H9 (cell line): ENCODE measurements at regions not wholly inside any gene's neighbourhood (a gene's known extent, or its start where the extent isn't known, plus 50 kb on each side); places are given as distances from the start of the nearest gene placed in this dataset.

Experiments
- DNase-seq: peaks from one replicate; pipeline ENCODE4 v3.0.0-alpha.2; 2017
- H2AFZ ChIP-seq: one replicate; pipeline ENCODE4 v1.6.1; 2013; ENCODE audit warnings: mild to moderate bottlenecking, low read length, control low read depth, moderate library complexity
- H2AK5ac ChIP-seq: 2 replicates; pipeline ENCODE4 v1.6.1; 2013; ENCODE audit warnings: low read length, control low read depth, mixed read lengths; ENCODE audit not compliant: insufficient read length
- H2BK120ac ChIP-seq: one replicate; pipeline ENCODE4 v1.6.1; 2013; ENCODE audit warnings: low read depth, mild to moderate bottlenecking, low read length, control low read depth, inconsistent platforms; ENCODE audit not compliant: poor library complexity, severe bottlenecking
- H2BK12ac ChIP-seq: 2 replicates; pipeline ENCODE4 v1.6.1; 2013; ENCODE audit warnings: low read length, control low read depth, mixed read lengths, low read depth; ENCODE audit not compliant: insufficient read length
- H2BK15ac ChIP-seq: 2 replicates; pipeline ENCODE4 v1.6.1; 2013; ENCODE audit warnings: low read depth, low read length, control low read depth
- H2BK20ac ChIP-seq: one replicate; pipeline ENCODE4 v1.6.1; 2013; ENCODE audit warnings: low read depth, mild to moderate bottlenecking, low read length, control low read depth, inconsistent platforms; ENCODE audit not compliant: poor library complexity, severe bottlenecking
- H2BK5ac ChIP-seq: 2 replicates; pipeline ENCODE4 v1.6.1; 2013; ENCODE audit warnings: low read length, control low read depth, mixed read lengths; ENCODE audit not compliant: insufficient read length
- H3K14ac ChIP-seq: 2 replicates; pipeline ENCODE4 v1.6.1; 2013; ENCODE audit warnings: low read length, control low read depth; ENCODE audit not compliant: insufficient read depth
- H3K18ac ChIP-seq: 2 replicates; pipeline ENCODE4 v1.6.1; 2013; ENCODE audit warnings: low read depth, mild to moderate bottlenecking, mixed read lengths, low read length, control low read depth; ENCODE audit not compliant: insufficient read length
- H3K23ac ChIP-seq: 2 replicates; pipeline ENCODE4 v1.6.1; 2013; ENCODE audit warnings: low read length, control low read depth, mixed read lengths, low read depth; ENCODE audit not compliant: insufficient read length
- H3K23me2 ChIP-seq: 2 replicates; pipeline ENCODE4 v1.6.1; 2013; ENCODE audit warnings: low read depth, mild to moderate bottlenecking, mixed read lengths, low read length, control low read depth; ENCODE audit not compliant: insufficient read length, poor library complexity, severe bottlenecking
- H3K27ac ChIP-seq: 2 replicates; pipeline ENCODE4 v1.5.1; 2013; ENCODE audit warnings: low read length, control low read depth, mixed read lengths, low read depth; ENCODE audit not compliant: insufficient read length
- H3K27me3 ChIP-seq: 2 replicates; pipeline ENCODE4 v1.6.1; 2013; ENCODE audit warnings: low read length, control low read depth, inconsistent platforms; ENCODE audit not compliant: insufficient read depth
- H3K4ac ChIP-seq: 2 replicates; pipeline ENCODE4 v1.6.1; 2013; ENCODE audit warnings: low read depth, mild to moderate bottlenecking, control low read depth, inconsistent platforms, low read length, moderate library complexity
- H3K4me1 ChIP-seq: 2 replicates; pipeline ENCODE4 v1.6.1; 2013; ENCODE audit warnings: low read length, control low read depth, inconsistent platforms; ENCODE audit not compliant: insufficient read depth
- H3K4me2 ChIP-seq: 2 replicates; pipeline ENCODE4 v1.6.1; 2013; ENCODE audit warnings: low read length, control low read depth, mixed read lengths; ENCODE audit not compliant: insufficient read length, insufficient read depth
- H3K56ac ChIP-seq: 2 replicates; pipeline ENCODE4 v1.6.1; 2013; ENCODE audit warnings: low read depth, mild to moderate bottlenecking, mixed read lengths, low read length, control low read depth; ENCODE audit not compliant: insufficient read length
- H3K79me1 ChIP-seq: 2 replicates; pipeline ENCODE4 v1.6.1; 2013; ENCODE audit warnings: low read depth, mild to moderate bottlenecking, moderate library complexity, low read length, control low read depth, inconsistent platforms; ENCODE audit not compliant: insufficient read depth, poor library complexity, severe bottlenecking
- H3K79me2 ChIP-seq: 2 replicates; pipeline ENCODE4 v1.6.1; 2013; ENCODE audit warnings: low read length, control low read depth, inconsistent platforms; ENCODE audit not compliant: insufficient read depth
- H3K9ac ChIP-seq: 2 replicates; pipeline ENCODE4 v1.6.1; 2013; ENCODE audit warnings: low read length, control low read depth, mixed read lengths; ENCODE audit not compliant: insufficient read length; ENCODE audit errors: extremely low read depth
- H3K9me3 ChIP-seq: one replicate; pipeline ENCODE4 v1.6.1; 2013; ENCODE audit warnings: low read depth, low read length, inconsistent platforms; ENCODE audit not compliant: control insufficient read depth
- H3T11ph ChIP-seq: one replicate; pipeline ENCODE4 v1.6.1; 2013; ENCODE audit warnings: mild to moderate bottlenecking, low read length, control low read depth, inconsistent platforms
- H4K20me1 ChIP-seq: one replicate; pipeline ENCODE4 v1.6.1; 2013; ENCODE audit not compliant: control insufficient read depth, insufficient read length, insufficient read depth
- H4K5ac ChIP-seq: 2 replicates; pipeline ENCODE4 v1.6.1; 2013; ENCODE audit warnings: low read depth, mild to moderate bottlenecking, mixed read lengths, low read length, control low read depth; ENCODE audit not compliant: insufficient read length
- H4K8ac ChIP-seq: replicated peaks from 2 replicates; pipeline ENCODE4 v1.6.1; 2013; ENCODE audit warnings: low read length, control low read depth, mixed read lengths, low read depth; ENCODE audit not compliant: insufficient read length
- H4K91ac ChIP-seq: 2 replicates; pipeline ENCODE4 v1.6.1; 2013; ENCODE audit warnings: low read depth, mild to moderate bottlenecking, moderate library complexity, mixed read lengths, low read length, control low read depth; ENCODE audit not compliant: insufficient read length
- H3K27ac Mint-ChIP-seq, 3 experiments: 2 replicates in 2 of 3; 3 replicates in 1 of 3; pipeline ENCODE4 v1.8.0; 2020 to 2021; ENCODE audit warnings: mixed read lengths in 3 of 3, mild to moderate bottlenecking in 1 of 3, moderate library complexity in 1 of 3
- H3K27me3 Mint-ChIP-seq: 2 replicates; pipeline ENCODE4 v1.8.0; 2021; ENCODE audit warnings: low read depth, mild to moderate bottlenecking, moderate library complexity, mixed read lengths
- H3K36me3 Mint-ChIP-seq, 3 experiments: 2 replicates in 2 of 3; 3 replicates in 1 of 3; pipeline ENCODE4 v1.8.0; 2020 to 2021; ENCODE audit warnings: low read depth in 3 of 3, mixed read lengths in 3 of 3; ENCODE audit not compliant: insufficient read depth in 1 of 3
- H3K4me1 Mint-ChIP-seq, 2 experiments: 2 replicates each; pipeline ENCODE4 v1.8.0; 2020; ENCODE audit warnings: mixed read lengths in 2 of 2
- H3K4me3 Mint-ChIP-seq, 2 experiments: 2 replicates in 1 of 2; 3 replicates in 1 of 2; pipeline ENCODE4 v1.8.0; 2020 to 2021; ENCODE audit warnings: mild to moderate bottlenecking in 2 of 2, mixed read lengths in 2 of 2, moderate library complexity in 1 of 2
- H3K9me3 Mint-ChIP-seq, 2 experiments: 2 replicates in 1 of 2; 3 replicates in 1 of 2; pipeline ENCODE4 v1.8.0; 2020; ENCODE audit warnings: mild to moderate bottlenecking in 2 of 2, mixed read lengths in 2 of 2, moderate library complexity in 1 of 2
- WGBS: extraction: QIAGEN DNeasy Blood & Tissue Kit; methylation state at CpG from one replicate; pipeline ENCODE4 v1.1.7; 2013; ENCODE audit warnings: missing lambda C conversion rate, low lambda C conversion rate, mixed read lengths; ENCODE audit not compliant: insufficient read length; ENCODE audit errors: extremely low coverage; 5-methylcytosine and 5-hydroxymethylcytosine counted together
- TF ChIP-seq, protein P1 (sequence below): fragments of 200-600 bp; sonication (generic); conservative IDR thresholded peaks from 3 replicates; pipeline ENCODE4 v1.8.0; 2021; ENCODE audit warnings: antibody characterized with exemption, mild to moderate bottlenecking

DNA sequence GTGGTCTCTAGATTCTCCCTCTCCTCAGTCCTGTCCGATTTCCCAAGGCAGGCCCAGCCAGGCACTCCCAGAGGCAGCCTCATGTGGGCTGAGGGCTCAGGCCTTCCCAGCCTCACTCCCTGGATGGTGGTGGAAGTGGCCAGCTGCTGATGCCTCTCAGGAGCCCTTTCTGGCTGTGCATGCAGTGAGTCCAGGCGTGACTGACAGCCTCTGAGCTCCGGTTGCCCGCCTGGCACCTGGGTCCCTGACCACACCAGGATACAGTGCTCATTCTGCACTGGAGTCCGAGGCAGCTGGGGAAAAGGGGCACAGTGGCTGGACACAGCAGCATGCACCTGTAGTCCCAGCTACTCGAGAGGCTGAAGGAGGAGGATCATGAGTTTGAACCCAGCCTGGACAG, 132.6 kb downstream of the CUL2 start:
- TF ChIP-seq, protein P1, sequence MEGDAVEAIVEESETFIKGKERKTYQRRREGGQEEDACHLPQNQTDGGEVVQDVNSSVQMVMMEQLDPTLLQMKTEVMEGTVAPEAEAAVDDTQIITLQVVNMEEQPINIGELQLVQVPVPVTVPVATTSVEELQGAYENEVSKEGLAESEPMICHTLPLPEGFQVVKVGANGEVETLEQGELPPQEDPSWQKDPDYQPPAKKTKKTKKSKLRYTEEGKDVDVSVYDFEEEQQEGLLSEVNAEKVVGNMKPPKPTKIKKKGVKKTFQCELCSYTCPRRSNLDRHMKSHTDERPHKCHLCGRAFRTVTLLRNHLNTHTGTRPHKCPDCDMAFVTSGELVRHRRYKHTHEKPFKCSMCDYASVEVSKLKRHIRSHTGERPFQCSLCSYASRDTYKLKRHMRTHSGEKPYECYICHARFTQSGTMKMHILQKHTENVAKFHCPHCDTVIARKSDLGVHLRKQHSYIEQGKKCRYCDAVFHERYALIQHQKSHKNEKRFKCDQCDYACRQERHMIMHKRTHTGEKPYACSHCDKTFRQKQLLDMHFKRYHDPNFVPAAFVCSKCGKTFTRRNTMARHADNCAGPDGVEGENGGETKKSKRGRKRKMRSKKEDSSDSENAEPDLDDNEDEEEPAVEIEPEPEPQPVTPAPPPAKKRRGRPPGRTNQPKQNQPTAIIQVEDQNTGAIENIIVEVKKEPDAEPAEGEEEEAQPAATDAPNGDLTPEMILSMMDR, result no peak
- H3K9me3 Mint-ChIP-seq, result no peaks in the 10 kb centered on the region
- Histone ChIP-seq H3K27ac (no peak overlapping the region), H3K23ac (no peak overlapping the region), H2BK12ac (no peak overlapping the region), H3K56ac (no peak overlapping the region), H4K5ac (no peak overlapping the region), H2BK120ac (no peak overlapping the region), H2AFZ (no peak overlapping the region), H3K27me3 (no peaks in the 10 kb centered on the region), H2BK20ac (no peak overlapping the region), H2BK5ac (no peak overlapping the region), H3K14ac (no peak overlapping the region), H3K9ac (no peak overlapping the region), H3K4ac (no peak overlapping the region), H3K9me3 (no peaks in the 10 kb centered on the region), H4K20me1 (no peaks in the 10 kb centered on the region), H3K79me1 (no peaks in the 10 kb centered on the region), H3K18ac (no peak overlapping the region), H3K4me1 (no peaks in the 10 kb centered on the region), H3K79me2 (no peaks in the 10 kb centered on the region), H2AK5ac (no peak overlapping the region), H3K23me2 (no peaks in the 10 kb centered on the region), H3K4me2 (no peak overlapping the region), H4K8ac (no peak overlapping the region), H3T11ph (no peak overlapping the region), H4K91ac (no peak overlapping the region), H2BK15ac (no peak overlapping the region)
- H3K27me3 Mint-ChIP-seq, result no peaks in the 10 kb centered on the region
- no peak overlapping the region for H3K27ac Mint-ChIP-seq
- DNase-seq, result no peak
- H3K4me1 Mint-ChIP-seq, result peaks cover 2 to 7% of the 10 kb centered on the region in 2 experiments; a peak in 1 of 4 replicates
- H3K4me3 Mint-ChIP-seq, result no peak overlapping the region
- no peaks in the 10 kb centered on the region for H3K36me3 Mint-ChIP-seq
- no CpG with 5 or more reads among the region's 6 CpGs for WGBS
